NCI-H187 (cell line): ENCODE measurements at regions not wholly inside any gene's neighbourhood (a gene's known extent, or its start where the extent isn't known, plus 50 kb on each side); places are given as distances from the start of the nearest gene placed in this dataset.
"Not testable (repeated sequence)": the region's sequence is repeated elsewhere in the genome, so short reads cannot be mapped to it uniquely, and the experiment has no call there.

Source experiments
- DNase-seq, 2 experiments: peaks; one replicate each; lab custom pipeline; 2025; lab: John Stamatoyannopoulos, UW

- DNase-seq: peak; percentile 42 to 61
Observed at GRCh38 chr1:38758820-38759219, 100.8 kb downstream of the RRAGC start.

DNA sequence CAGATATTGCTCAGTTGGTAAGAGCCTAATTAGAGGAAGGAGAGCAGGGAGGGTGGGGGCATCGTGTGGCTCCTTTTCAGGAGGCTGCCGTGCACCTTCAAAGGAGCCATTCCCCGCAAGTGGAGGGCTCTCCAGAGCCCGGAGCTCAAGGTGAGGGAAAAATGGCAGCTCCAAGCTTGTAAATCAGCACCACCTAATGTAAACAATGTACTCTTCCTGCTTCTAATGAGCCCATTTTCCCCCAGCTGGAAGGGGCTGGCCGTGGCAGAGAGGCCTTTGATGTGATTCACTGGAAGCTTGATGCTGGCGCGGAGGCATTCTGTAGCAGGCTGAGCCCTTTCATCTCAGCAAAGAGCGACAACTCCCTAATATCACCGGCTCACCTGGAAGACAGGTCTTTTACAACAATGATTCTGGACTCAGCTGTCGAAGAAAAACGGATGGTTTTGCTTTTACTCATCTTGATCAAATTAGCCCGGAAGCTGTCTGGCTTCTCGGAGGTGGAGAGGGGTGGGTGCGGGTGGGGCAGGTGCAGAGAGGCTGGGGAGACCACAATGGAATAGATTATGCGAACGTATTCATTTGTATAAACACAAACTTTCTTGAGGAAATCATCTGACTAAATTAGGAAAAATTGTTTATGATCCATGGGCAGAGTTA is 112.5 kb downstream of the RRAGC start:
- peak in 1 of 2 experiments; percentile 36 for DNase-seq

DNA sequence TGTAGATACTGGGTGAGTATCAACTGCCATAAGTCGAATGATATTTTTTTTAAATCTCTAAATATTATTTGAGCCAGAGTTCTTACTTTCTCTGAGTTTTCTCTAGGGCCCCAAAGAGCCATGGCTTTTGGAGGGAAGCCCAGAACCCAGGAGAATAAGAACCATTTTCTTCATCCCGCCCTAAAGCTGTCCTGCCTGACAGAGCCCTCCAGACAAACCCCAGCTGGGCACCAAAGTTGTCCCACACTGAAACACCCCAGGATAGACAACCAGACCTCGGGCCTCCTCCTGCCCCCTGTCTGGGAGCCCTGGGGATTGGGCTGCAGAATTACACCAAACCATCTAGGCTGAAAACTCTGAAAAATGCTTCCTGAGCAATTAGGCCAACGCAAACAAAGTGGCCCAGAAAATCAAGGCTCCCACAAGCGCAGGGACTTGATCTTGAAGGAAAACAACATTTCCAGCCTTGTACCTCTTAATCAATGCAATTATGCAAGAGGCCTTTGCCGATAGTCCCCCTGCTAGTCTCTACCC is 113.1 kb downstream of the RRAGC start:
- DNase-seq: no peak

DNA sequence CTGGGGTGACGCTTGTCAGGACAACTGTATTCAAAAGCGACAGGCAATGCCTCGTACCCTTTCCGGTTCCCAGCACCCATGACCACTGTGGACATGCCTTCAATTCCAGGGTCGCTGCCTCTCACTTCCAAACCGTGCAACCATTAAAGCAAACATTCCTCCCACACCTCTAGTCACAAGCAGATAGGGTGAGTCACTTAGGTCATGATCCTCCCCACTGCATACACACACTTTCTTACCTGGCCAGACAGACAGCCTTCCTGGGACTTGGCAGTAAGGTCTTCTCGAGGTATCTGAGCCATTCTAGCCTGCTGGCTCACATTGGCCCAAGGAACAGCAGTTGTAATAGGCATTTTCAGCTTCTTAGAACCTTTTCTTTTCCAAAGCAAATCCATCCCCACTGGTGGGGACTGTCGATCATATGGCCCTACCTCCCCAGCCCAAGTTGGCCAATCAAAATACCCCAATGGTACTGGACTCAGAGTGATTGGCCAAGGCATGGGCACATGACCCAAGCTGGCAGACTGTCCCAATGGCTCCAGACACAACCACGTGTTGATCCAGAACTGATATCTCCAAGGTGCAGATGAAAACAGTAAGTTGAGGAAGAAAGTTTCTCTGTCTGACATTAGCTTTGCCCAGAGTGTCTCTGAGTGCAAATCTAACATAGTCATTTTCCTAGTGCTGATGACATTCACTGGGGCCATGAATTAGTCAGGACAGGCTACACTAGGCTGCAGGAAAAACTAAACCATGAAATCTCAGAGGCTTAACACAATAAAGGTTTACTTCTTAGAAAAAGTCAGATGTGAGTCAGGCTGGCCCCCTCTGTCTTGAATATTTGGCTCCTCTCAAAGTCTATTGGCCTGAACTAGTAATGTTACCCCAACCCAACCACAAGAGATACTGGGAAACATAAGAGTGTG is 113.8 kb downstream of the RRAGC start:
- DNase-seq: no peak

DNA sequence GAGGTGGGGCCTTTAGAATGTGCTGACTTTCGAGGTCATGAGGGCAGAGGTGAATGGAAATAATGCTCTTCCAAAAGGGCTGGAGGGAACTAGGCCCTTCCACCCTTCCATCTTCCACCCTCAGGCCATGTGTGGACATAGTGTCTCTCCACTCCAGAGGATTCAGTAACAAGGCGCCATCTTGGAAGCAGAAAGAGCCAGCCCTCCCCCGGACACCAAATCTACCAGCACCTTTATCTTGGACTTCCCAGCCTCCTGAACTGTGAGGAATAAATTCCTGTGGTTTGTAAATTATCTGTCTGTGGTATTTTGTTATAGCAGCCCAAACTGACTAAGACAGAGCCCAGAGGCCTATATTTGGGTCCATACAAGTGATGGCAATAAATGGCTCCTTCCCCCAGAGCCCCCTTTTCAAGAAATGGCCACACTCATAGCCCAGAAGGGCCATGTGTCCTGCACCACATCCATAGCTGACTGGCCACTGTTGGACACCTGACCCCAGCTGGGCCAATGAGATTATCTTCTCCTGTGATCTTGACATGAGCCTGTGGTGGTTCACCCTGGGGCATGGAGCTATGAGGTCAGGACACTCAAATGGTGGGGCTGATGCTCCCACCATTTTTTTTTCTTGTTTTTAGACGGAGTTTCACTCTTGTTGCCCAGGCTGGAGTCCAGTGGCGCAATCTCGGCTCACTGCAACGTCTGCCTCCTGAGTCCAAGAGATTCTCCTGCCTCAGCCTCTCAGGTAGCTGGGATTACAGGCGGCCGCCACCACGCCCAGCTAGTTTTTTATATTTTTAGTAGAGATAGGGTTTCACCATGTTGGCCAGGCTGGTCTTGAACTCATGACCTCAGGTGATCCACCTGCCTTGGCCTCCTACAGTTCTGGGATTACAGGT is 114.9 kb downstream of the RRAGC start:
- no peak for DNase-seq

GRCh38 chr1:38743184-38743583 is 116.4 kb downstream of the RRAGC start:
- DNase-seq: no peak

GRCh38 chr1:38741341-38741740 is 118.2 kb downstream of the RRAGC start:
- no peak for DNase-seq

DNA sequence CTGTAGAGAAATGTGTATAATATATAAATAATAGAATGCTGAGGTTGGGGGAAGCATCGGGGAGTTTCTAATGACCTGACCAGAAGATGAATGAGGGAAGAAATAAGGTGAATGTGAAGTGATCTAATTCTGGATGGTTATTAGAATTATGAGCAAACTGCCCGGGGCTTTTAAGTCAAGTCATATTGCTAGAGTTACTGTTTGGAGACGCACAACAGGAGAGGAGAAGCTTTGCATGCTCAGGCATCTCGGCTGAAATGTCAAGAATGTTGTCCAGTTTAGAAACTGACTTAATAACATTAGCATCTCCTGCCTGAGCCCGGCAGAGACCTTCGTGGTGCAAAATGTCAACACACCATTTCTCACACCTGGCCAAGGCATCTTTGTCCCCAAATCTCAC is 119.1 kb downstream of the RRAGC start:
- DNase-seq: no peak

DNA sequence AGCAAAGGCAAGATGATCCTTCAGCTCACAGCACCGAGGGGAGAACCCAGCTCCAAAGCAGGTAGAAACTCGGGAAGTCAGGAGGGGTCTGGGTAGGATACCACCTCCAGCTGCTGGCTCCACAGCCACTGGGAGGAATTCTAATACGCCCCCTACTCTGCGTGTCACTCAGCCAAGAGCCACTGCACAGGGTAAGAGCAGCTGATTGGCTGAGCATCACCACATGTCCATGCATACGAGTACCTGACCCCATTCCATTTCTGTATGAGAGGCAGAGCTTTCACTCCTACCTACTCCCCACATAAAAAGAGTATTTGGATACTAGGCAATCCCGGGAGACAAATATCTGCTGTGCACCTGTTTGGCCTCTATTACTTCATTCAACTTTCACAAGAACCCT is 121.4 kb downstream of the RRAGC start:
- DNase-seq: no peak

DNA sequence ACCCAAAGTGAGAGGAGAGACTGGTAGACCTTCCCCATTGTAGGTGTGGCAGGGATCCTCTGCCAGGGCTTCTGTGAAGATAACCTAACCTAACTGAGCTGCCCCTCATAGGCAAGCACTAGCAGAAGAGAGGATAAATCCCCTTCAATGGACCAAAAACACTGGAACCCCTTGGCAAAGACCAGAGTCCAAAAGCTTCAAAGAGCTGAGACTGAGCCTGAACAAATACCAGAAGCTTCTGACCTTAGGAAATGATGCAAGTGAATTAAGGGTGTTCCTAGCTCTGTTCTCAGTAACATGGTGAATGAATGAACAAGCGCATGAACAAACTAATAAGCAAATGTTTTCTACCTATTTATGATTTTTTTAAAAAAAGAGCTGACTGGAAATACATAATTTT is 123.2 kb downstream of the RRAGC start:
- no peak for DNase-seq

- DNase-seq: no peak
Observed at GRCh38 chr1:38735651-38736161, 123.9 kb downstream of the RRAGC start.

DNA sequence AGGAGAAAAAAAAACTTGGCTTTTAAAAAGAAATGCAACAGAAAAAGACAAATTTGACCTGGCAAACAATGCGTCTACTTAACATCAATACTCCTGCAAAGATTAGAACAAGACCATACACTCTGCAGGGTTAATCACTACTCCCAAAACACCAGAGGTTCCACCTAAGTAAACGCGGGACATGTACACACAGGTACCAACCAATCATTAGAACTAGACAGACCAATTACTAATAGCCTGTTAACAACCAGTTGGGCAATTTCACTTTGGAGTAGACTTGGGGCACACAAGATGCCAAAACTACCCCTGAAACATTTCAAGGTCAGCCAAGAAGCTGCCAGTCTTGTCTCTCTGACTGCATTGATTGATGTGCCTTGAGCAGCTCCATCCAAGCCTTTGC is 125.8 kb downstream of the RRAGC start:
- no peak for DNase-seq

DNA sequence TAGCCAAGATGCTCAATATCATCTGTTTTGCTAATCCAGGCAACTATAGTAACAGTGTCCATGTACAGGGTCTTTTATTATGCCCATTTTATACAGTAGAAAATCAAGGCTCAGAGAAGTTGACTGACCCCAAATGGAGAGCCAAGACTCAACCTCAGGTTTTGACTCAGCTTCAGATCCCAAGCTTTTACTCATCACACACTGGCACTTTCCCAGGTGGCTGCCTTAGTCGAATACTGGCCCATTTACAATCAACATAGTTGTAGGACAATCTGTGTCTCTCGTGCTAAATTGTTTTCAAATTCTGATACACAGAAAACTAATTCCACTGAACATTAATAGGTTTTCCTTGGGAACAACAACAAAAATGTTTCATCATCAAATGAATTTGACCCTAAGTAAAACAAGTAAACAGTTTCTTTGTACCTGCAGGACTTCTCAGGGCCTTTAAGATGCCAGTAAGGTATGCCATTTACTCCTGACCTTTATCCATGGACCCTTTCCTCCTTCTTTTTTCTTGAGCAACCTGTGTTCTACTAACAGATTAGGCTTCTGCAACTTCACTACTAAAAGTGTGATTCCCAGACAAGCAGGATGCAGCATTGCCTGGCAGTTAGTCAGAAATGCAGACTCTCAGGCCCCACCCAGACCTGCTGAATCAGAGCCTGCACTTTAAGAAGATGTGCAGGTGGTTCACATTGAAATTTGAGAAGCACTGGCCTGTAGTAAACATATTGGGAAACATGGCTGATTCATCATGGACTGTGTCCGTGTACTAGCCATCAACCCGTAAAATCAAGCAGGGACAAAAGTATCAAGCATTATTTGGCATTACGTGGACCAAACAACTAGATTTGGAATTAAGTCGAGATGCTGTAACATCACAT is 128.8 kb downstream of the RRAGC start:
- DNase-seq: no peak

DNA sequence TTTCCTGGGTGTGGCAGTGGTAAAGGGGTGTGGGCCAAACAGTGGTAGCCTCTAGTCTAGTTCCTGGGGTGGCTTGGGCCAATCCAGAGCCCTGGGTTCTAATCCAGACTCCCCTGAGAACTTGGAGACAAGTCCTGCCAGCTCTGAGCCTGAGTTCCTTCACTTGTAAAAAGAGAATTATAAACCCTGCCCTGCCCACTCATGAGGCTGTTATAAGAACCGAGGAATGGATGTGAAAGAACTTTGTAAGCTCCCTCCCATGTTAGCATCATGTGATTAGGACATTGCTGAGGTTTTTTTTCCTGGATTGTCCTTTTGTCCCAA is 131.0 kb downstream of the RRAGC start:
- DNase-seq: no peak

DNA sequence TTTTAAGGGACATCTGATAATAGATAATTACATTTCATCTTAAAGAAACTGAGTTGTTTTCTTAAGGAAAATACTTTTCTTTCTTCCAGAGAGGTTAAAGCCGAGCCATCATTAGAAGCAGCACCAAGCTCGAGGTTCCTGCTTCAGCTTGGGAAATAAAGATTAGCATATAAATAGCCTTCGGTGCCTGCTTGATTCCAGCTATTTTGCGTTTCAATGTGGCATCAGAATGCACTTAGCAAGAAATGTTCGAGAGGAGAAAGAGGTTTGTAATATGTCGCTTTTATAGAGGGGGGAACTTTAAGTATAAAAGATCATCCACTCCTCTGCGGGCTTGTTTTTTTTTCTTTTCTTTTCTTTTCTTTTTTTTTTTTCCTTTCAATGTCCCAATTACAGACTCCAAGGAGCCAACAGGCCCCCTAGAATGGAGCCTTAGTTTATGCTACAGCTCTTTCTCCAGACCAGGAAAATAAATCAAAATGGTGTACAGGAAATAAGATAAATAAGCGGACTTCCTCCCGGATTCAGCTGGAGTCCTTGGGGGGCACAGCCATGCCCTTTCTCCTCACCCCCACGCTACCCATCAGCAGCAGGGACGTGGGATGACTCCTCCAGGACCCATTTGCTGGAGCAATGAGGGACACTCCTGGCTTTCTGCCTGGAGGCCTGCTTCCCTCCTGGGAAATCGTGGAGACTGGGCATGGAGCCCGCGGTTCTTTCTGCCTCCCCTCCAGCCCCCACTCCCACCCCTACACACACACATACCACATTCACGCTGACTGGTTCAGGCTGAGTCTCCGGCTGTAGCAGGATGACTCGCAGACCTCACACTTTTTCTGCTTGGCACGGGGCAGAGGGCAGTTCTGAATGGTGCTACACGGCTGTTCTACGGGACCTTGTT is 131.6 kb downstream of the RRAGC start:
- DNase-seq: no peak

DNA sequence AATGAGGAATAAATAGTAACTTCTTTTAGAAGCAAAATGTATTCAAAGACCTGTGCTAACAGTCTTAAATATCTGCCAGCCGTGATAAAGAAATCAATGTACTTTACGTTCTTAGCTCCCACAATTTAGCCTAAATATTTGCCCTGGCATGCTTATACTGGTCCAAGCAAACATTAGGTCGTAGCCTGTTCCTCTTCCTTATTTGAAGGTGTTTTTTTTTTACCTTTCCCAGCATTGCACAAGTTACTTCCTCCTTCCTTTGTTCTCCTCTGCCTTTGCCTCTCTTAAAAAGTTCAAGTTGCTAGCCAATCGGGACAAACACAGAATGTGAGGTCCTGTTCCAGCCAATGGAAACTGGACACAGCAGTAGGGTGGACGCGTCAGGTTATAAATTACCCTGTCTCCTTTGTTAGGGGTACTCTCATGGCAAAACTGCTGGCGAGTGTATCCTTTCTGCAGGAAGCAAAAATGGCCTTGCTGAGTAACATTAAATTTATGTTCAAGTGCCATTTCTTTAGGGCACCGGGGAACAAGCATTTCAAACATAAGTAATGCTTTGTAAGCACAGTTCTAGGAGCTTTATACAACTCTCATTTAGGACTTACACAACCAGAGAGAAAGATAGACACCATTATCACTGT is 134.1 kb downstream of the RRAGC start:
- DNase-seq: not testable (repeated sequence)

DNA sequence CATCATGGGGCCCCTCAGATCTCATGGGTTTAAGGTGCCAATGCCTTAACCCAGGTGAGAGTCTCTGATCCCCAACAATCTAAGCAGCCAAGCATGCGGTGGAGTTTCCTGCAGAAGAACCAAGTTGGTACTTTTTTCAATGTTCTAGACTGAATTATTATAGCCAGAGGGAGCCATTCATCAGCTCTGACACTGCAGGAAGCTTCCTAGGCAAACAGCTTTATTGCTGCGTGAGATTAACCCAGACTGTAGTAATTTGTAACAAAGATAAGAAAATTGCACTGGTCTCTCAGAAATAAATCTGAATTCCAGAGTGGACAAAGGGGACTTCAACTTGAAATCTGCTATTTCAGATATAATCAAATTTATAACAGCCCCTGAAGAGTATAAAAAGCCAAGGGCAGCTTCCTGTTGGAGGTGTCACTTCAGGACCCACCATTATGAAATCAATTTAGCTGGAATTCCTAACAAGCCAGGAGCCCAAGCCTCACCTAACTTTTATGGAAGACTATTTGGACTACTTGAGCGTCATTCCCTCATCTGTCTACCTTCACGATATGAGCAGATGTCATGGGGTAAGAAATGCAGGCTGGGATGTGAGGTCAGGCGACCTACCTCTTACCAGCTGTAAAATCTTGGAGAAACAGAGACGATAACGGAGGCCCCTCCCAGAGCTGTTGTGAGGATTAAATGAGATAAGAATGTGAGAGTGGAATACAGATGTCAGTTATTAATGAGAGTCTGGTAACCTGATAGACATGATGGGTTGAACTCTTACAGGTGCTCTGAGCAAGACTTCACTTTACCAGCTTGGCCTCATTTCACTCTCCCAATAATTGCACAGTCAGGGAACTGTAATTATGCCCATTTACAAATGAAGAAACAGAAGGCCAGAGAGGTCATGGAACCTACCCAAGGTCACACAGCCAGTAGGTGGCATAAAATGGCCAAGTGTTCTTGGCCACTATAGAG is 135.1 kb downstream of the RRAGC start:
- no peak for DNase-seq

DNA sequence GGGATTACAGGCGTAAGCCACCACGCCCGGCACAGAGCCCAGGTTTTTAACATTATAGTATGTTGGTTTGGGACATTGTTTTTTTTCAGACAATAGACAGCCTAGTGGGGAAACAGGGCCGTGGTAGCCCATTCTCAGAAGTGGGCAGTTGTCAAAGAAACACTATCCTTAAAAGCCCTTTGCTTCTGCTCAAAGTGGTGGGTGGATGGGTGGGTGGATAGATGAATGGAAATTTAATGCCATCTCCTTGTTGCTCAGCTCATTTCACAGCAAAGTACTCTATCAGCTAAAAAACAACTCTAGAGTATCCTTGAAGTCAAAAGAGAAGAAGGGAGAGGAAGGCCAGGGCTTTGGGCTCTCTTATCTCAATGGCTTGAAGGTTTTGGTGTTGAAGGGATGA is 137.8 kb downstream of the RRAGC start:
- DNase-seq: no peak
